ENCODE measurements at regions not wholly inside any gene's neighbourhood (a gene's known extent, or its start where the extent isn't known, plus 50 kb on each side); places are given as distances from the start of the nearest gene placed in this dataset.
A peak's percentile ranks its signal among the peaks of the same experiment; 100 is the strongest.
"Not testable (repeated sequence)": the region's sequence is repeated elsewhere in the genome, so short reads cannot be mapped to it uniquely, and the experiment has no call there.

DNA sequence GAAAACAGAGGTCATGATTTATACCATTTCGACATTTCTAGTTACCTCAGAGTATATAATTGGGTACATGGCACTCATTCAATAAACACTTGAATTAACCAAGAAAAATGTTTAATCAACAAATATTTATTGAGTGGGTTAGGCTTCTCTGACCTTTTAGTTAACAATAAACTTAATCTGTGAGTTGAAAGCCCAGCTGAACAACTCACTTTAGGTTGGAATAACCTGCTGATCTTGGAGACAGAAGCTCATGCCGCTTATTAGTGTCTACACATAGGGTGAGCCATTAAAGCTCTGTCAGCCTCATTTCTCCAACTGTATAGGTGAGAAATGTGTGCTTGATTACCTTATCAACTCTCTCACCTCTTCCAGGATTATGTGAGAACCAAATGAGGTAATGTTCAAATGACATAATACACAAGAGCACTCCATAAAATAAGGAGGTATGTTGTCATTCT, 98.2 kb upstream of the DTNBP1 start:
- no peak for DNase-seq

DNA sequence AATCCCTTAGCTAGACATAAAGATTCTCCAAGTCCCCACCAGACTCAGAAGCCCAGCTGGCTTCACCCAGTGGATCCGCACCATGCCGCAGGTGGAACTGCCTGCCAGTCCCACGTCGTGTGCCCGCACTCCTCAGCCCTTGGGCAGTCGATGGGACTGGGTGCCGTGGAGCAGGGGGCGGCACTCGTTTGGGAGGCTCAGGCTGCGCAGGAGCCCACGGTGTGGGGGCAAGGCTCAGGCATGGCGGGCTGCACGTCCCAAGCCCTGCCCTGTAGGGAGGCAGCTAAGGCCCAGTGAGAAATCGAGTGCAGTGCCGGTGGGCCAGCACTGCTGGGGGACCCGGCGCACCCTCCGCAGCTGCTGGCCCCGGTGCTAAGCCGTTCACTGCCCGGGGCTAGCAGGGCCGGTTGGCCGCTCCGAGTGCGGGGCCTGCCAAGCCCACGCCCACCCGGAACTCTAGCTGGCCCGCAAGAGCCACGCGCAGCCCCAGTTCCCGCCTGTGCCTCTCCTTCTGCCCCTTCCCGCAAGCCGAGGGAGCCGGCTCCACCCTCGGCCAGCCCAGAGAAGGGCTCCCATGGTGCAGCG, 95.9 kb upstream of the DTNBP1 start:
- DNase-seq, result no peak

DNA sequence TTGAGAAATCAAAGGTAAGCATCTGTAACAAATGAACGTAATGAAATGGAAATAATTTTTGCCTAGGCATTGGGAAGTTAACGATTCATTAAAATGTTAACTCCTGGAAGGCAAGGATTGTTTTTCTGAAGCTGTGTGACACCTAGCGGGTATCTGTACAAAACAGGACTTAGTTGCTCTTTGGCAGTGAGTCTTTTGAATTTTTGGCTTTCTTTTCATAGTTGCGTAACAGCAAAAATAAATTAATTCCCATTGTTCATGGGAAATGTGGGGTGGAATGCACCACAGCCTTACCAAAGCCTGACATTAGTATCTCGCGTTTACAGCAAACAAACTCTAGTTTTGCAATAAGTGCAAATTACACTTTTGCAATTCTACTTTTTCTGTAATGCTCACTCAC, 92.7 kb upstream of the DTNBP1 start:
- no peak for DNase-seq

DNA sequence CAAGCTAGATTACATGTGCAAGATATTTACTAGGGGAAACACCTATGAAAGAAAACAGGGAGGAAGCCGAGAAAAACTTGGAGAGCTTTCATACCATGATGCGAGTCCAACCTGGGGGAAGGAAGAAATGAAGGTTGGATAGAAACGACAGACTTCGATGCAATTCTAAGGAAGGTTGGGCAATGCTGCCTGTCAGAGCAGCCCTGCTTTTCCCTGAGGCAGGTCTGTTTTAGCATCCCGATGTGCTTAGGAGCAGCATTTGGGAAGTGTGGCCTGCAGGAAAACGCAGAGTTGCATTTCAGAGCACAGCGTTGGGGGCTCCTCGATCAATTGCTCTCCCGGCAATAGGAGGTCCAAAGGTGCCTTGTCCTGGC, 91.9 kb upstream of the DTNBP1 start:
- no peak for DNase-seq

DNA sequence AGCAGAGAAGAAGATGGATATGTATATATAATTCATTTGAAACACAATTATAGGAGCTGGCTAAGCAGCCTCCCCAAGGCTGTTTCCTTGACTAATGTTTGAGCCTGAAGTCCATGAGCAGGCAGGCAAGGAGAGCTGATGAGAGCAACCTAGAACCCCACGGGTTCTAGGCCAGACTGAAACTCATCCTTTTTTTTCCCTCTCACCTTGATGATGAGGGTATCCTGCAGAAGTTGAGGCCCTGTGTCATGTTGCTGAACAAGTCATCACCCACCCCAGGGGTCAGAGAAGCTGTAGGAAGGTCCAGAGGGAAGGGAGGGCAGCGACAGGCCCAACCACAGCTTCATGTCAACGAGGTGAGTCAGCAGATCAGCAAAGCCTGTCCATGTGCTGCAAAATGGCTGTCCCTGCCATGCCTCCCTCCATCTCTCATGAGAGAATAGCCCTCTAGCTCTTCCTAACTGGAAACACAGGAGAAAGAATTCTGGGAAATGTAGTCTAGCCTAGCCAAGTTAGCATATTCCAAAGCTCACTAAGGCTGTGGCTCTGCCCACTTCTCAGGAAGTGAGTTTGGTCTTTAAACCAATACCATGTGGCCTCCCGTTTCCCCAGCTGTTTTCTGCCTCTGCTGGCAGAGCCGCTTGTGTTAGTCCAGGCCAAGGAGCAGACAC, 91.3 kb upstream of the DTNBP1 start:
- peak; percentile 90 for DNase-seq

DNA sequence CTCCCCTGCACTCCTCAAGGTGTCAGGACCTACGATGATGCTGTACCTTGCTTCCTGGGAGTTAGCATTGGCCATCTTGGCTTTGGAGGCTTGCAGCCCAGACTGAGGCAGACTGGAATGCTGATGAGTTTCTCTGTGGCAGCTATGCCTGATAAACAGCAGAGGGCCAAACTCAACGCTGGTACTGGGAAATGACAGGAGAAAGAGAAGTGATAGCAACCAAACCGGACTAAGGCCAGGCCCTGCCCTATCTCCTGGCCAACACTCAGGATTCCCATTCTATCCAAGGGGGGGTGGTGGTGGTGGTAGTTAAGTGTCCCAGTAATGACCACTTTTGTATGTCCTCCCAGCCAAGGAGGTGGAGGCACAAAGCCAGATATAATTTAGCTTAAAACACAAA, 90.0 kb upstream of the DTNBP1 start:
- peak; percentile 12 for DNase-seq

DNA sequence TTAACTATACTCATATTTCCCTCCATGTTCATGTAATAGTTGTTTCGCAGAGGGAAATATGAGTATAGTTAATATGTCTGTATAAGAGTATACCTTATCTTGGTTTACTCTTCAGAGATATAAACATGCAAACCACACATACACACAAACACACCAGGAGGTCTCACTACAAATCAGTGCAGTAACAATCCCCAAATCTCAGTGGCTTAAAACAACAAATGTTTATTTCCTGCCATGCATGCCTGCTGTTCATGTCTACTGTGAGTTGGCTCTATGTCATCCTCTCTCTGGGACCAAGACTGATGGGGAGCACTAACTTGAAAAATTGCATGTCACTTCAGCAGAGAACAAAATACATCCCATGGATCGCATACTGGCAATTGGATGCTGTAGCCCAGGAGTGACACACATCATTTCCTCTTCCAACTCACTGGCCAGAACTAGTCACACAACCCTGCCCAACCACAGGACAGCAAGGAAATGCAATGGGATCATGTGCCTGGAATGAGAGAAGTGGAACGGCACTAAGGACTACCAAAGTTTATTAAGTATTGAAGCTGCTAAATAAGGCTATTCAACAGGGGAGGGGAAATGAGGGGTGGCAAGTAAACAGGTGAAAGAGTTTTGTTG, 89.0 kb upstream of the DTNBP1 start:
- peak; percentile 19 for DNase-seq

DNA sequence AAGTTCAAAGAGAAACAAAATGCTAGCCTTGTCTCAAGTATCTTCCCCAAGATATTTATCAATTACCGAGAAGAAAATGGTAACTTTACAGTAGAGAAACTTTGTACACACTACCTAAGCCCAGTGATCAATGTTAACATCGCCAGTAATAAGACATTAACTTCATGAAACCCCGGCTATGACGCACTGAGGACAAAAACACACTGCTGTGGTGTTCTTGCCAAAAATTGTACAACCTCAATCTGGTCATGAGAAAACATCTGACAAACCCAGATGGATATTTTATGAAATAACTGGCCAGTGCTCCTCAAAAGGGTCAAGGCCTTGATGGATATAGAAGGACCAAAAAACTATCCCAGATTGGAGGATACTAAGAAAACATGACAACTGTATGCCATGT, 85.5 kb upstream of the DTNBP1 start:
- DNase-seq, result no peak

DNA sequence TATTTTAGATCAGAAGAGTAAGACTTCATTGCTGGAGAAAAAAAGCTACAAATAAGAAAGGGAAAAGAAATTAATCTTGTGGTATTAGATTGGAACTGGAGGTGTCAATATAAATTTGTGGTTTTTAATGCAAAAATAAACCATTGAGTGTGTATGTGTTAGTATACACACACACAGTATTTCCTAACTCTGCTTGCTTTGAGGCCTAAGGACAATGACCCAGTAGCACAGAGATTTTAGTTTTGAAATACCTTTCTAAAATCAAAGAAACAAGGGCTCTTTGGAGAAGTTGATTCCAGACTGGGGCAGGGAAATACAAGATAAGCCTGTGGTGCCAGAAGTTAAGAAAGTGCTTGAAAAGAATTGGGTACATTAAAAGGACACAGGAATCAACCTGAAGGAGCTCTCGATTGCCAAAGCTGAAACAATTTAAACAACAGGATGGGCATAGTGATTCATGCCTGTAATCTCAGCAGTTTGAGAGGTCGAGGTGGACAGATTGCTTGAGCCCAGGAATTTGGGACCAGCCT, 84.6 kb upstream of the DTNBP1 start:
- DNase-seq, result no peak

DNA sequence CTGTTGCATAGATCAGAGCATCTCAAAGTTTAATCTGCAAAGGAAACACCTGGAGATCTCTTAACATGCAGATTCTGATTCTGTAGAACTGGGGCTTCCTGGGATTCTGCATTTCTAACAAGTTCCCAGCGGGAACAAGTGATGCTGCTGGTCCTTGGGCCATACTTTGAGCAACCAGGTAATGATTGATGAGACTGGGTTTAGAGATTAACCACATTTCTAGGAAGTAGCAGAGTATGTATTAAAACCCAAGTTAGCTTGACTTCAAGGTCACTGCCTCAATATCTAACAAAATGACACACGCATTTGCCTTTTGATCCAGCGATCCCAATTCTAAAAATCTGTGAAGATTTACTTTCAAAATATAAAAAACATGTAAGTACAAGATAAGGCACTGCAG, 83.0 kb upstream of the DTNBP1 start:
- DNase-seq, result no peak

DNA sequence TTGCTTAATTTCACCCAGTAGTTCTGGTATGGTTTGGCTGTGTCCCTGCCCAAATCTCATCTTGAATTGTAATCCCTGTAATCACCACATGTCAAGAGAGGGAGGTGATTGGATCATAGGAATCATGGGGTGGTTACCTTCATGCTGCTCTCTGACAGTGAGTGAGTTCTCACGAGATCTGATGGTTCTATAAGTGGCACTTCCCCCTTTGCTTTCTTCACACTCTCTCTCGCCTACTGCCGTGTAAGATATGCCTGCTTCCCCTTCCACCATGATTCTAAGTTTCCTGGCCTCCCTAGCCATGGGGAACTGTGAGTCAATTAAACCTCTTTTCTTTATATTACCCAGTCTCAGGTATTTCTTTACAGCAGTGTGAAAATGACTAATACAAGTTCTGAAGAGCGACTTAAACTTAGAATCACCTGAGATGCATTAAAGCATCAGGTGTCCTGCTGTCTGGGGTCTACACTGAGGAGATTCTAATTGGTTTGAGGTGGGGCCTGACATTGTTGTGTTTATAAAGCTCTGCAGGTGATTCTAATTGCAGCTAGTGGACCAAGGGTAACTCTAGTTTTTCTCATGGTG, 82.1 kb upstream of the DTNBP1 start:
- no peak for DNase-seq

DNA sequence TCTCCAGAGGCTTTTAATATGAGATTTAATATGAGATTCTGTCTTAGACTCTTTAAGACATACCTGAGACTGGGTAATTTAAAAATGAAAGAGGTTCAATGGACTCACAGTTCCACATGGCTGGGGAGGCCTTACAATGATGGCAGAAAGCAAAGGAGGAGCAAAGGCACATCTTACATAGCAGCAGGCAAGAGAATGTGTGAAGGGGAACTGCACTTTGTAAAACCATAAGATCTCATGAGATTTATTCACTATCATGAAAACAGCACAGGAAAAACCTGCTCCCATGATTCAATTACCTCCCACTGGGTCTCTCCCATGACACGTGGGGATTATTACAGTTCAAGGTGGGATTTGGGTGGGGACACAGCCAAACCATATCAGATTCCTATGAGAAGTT, 79.2 kb upstream of the DTNBP1 start:
- DNase-seq, result not testable (repeated sequence)

DNA sequence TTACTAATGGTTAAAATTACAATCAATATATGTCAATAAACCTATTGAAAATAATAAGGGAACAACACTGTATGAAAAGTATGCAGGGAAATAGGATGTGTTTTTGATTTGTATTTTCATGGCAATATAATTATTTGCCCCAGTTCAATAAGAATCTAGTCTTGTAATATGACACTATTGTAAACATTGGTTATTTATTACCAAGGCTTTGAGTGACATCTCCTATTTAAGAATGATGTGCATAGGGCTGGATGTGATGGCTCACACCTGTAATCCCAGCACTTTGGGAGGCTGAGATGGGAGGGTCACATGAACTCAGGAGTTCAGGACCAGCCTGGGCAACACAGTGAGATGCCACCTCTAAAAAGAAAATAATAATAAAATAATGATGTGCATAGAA, 78.6 kb upstream of the DTNBP1 start:
- no peak for DNase-seq

DNA sequence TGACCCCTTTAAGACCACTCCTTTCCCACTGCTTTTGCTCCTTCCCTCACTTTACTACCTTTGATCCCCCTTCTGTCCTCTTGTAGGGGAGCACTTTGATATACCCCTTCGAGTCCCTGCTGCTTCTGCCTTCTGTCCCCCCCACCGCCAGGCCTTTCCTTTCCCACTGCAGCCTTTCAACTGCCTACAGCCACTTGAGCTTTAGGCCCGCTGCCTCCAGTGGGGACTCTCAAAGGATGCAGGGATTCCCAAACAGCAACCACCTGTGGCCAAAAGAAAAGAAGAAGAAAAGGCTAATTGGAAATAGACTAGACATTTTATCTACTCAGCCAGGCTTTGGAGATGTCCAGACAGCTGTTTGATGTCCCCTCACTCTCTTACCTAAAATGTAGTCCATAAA, 77.0 kb upstream of the DTNBP1 start:
- no peak for DNase-seq

DNA sequence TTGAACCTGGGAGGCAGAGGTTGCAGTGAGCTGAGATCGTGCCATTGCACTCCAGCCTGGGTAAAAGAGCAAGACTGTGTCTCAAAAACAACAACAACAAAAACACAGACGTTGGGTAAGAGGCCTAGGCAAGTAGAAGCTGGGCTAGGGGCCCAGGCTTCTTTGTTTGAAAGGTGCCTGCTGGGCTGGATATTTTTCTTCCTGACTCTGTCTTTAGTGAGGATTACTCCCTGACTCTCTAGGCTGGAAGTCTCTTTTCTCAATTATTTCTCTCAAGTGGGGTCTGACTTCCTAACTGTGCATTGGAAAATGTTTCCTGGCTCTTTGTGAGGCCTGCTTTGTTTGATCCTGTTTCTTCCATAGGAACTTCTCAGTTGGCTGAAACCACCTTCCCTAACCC, 76.5 kb upstream of the DTNBP1 start:
- no peak for DNase-seq

DNA sequence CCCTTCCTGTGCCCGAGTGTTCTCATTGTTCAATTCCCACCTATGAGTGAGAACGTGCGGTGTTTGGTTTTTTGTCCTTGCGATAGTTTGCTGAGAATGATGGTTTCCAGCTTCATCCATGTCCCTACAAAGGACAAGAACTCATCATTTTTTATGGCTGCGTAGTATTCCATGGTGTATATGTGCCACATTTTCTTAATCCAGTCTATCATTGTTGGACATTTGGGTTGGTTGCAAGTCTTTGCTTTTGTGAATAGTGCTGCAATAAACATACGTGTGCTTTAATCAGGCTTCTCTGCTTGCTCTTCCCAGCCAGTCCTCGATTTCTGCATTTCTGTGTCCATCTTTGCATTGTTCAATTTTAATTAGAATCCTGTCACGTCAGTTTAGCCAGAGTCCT, 75.4 kb upstream of the DTNBP1 start:
- not testable (repeated sequence) for DNase-seq

DNA sequence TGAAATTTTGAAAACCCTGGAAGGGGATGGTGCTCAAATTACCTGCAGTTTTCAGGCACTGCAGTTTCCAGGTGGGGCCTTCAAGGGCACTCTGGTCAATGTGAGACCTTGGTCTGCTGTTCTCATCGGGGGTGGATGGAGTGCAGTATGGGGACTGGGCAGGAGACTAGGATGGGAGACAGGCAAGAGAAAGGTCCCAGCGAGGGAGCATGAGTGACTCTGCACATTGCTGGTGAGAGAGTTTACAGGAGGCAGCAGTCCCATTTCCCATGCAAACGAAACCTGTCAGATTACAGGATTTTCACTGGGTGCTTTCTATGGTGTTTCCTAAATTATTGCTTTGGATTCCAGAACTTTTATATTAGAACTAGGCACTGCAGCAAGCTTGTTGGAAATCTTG, 73.5 kb upstream of the DTNBP1 start:
- no peak for DNase-seq

DNA sequence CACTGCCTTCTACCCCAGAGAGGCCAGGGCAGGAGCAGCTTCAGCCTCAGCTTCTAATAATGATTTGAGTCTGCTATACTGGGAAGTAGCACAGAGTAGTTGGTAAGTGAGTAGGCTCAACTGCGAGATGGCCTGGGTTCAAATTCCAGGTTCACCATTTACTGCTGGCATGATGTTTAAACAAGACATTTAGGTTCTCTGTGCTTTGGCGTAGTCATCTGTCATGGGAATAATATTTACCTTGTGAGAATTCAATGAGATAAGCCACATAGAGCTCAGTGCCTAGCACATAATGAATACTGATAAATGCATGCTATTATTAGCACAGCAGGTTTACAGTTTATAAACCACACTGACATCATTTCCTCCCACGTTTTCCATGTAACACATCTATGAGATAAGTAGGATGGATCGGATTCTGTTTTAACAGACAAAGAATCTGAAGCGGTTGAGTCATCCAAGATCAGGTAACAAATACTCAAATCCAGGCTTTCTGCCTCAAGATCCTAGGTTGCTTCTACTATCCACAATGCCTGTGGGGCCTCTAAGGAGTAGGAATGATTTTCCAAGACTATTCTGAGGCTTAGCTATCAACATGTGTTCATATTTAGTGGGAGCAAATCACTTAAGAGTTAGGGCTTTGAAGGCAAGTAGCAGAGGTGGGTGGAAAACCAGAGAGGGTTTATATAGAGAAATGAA, 72.9 kb upstream of the DTNBP1 start:
- DNase-seq, result peak; percentile 9

DNA sequence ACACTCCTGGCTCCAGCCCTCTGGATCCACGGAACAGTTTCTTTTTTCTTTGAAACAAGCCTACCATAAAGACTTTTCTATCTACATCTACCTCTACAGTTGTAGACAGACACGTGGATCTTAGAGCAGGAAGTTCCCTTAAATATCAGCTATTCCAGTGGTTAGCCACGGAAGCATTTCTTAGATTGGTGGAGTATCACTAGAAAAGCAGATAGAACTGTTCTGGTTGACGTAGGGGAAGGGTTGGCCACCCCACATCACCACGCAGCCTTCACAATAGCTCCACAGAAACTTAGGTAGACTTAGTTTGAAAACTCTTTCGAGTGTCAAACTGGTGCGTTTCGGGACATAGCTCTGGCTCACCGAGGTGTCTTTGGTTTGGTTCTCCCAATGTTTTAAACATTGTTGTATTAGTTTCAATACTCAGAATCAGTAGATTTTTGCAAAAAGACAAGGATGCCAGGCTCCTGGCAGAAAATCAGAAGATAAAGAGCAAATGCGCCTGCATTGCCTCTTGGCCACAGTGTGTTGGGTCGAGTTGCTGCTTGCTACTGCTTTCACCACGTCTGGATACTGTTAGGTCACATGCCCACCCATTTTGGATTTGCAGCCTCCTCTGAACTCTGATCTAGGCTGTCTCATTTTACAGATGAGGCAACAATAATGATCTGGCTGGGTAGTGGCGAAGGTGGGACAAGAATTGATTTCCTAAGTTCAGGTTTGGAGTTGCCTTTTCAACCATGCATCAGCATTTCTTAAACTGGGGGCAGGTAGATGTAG, 71.5 kb upstream of the DTNBP1 start:
- no peak for DNase-seq

DNA sequence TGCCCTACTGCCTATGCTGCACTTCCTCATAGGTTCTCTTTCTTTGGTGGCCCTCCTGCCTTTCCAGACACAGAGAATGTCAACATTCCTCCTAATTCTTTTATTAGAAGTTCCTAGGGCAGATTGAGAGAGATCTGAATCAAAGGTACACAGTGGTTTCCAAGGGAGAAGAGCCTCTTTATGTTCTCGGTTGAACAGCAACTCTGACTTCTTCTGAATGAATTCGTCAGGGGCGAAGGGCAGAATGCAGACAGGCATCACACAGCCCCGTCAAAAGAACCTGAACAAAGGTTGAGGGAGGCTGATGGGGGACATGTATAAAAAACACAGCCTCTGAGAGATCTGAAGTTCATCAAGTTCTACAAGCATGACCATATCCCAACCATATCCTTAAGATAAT, 68.1 kb upstream of the DTNBP1 start:
- no peak for DNase-seq

DNA sequence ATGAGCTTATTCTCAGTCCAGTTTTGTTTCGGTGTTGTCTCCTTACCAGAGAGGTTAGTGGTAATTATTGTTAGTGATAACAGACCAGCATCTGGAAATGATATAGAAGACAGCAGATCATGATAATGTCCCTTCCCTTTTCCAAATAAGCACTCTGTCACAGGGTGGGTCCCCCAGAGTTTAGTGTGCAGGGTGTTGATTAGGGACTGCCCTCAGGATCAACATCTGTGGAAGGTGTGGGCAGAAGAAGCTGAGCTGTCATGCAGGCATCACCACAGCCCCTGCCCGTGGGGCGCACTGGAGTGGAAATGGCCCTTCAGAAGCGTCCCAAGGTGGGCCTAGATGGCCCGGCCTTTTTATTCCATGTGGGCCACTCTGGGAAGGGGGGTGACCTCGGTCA, 67.6 kb upstream of the DTNBP1 start:
- DNase-seq, result no peak

DNA sequence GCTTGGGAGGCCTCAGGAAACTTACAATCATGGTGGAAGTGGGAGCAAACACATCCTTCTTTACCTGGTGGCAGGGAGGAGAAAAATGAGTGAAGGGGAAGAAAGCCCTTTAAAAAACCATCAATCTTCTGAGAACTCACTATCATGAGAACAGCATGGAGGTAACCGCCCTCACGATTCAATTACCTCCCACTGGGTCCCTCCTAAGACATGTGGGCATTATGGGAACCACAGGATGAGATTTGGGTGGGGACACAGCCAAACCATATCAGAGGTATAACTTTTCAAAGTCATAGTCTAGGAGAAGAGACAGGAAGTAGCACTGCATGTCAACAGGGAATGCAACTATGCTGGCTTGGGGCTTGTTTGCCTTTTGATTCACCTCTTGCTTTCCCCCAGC, 59.9 kb upstream of the DTNBP1 start:
- no peak for DNase-seq
